GM19043 (cell line): ENCODE measurements at regions not wholly inside any gene's neighbourhood (a gene's known extent, or its start where the extent isn't known, plus 50 kb on each side); places are given as distances from the start of the nearest gene placed in this dataset.
"Not testable (repeated sequence)": the region's sequence is repeated elsewhere in the genome, so short reads cannot be mapped to it uniquely, and the experiment has no call there.

Source experiments
- ATAC-seq: cut with Tn5 transposase; IDR thresholded peaks from one replicate; pipeline ENCODE4 v1.9.1; 2021; ENCODE audit warnings: low read depth; ENCODE audit not compliant: unreplicated experiment

DNA sequence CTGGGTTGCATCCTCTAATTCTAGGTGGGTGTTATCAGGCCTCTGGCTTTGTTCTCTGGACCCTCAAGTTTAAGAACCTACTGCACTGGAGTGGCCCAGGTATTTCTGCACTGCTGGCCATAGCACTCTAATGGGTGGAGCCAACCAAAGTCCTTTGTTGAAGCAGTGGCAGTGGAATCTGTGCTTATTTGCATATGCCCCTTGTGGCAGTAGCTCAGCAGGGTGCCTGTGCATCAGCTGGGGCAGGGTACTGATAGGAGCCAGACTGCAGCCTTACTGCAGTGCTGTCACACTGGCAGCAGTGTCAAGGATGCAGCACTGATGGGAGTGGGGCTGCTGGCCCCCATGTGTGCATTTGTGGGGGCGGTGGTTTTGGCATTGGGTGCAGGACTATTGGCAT, 660.6 kb downstream of the LRRIQ3 start:
- ATAC-seq, result no peak

DNA sequence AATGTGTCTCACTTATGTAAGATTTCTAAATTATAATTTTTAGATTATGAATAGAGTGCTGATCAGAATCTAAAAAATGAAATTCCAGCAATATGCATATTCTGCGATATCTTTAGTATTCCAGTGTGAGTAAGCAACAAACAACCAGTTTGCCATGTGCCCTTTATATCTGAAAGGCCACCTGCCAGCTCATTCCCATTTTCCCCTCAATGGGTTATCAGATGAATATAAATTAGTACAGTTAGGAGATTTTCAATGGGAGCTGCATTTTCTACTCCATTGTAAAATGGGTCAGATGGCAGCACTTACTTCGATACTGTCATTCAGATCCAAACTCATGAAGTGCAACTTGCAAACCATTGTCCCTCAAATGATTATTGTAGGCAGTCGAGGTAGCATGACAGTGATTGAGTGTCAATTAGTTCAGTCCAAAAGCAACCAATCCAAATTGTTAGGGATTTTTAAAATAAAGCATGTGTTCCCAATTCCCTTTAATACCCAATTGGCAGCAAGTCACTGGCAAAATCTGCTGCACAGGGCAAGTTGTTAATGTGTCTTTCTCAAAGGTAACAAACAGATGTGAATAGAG, 680.3 kb downstream of the LRRIQ3 start:
- ATAC-seq, result no peak

DNA sequence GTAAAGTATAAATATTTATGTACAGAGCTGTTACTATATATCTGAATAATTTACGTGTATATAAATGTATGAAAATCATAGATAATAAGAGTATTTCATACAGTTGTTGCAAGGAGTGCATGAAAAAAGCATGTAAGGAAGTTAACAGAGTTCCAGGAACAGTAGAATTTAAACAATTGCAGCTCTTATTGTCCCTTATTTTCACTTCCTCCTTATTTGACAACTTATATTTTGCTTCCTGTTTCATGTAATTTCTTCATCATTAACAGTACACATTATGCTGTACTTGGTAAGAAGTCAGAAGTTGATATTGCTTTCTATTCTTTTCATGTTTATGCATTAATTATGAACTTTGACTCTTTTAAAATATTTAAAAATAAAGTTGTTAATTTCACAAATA, 681.5 kb downstream of the LRRIQ3 start:
- no peak for ATAC-seq

DNA sequence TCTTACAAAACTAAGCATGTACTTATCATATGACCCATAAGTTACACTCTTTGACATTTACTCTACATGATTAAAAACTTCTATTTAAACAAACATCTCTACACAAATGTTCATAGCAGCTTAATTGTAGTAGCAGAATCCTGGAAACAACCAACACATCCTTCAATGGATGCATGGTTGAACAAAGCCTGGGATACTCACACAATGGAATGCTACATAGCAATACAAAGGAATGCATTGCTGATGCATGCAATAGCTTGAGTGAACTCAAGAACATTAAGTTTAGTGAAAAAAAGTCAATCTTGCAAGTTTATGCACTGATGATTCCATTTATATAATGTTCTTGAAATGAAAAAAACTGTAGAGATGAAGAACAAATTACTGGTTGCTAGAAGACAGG, 686.9 kb downstream of the LRRIQ3 start:
- no peak for ATAC-seq

DNA sequence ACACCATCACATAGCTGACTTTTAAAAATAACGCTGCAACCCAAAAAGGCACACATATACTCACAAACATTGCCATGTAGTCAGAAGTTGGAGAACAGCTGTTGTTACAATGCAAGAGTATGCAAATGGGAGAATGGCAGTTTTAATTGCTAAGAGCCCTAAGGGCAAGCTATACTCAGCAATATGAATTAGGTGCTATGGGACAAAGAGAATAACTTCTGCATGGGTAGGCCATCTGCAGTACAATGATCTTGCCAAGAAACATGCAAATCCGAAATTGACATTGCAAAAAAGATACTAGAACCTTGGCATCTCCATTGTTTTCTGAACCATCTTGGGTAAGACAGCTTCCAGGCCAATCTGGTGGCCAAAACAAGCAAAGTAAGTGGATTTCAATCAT, 697.8 kb downstream of the LRRIQ3 start:
- no peak for ATAC-seq

DNA sequence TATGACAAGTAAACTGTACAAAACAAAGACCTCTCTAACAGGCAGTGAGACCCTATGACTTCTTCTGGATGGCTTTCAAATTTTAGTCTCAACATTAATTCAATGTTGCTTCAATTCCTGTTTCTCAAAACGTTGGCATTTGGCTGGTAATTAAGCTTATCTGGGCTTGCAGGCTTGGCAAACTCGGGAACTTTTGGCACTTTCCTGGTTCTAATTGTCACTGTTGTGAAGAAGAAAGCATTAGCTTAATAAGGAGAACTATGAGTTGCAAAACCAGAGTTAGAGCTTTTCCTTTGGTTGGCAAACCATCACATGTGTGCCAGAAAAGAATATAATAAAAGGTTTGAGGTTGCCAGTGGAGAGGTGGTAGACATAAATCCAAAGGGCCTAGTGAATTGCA, 698.3 kb downstream of the LRRIQ3 start:
- ATAC-seq, result no peak

DNA sequence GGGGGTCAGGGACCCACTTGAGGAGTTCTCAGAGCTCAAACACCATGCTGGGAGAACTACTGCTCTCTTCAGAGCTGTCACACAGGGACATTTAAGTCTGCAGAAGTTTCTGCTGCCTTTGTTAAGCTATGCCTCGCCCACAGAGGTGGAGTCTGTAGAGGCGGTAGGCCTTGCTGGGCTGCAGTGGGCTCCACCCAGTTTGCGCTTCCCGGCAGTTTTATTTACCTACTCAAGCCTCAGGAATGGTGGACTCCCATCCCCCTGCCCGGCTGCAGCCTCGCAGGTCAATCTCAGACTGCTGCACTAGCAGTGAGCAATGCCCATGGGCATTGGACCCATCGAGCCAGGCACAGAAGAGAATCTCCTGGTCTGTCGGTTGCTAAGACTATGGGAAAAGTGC, 706.4 kb downstream of the LRRIQ3 start:
- ATAC-seq, result no peak

DNA sequence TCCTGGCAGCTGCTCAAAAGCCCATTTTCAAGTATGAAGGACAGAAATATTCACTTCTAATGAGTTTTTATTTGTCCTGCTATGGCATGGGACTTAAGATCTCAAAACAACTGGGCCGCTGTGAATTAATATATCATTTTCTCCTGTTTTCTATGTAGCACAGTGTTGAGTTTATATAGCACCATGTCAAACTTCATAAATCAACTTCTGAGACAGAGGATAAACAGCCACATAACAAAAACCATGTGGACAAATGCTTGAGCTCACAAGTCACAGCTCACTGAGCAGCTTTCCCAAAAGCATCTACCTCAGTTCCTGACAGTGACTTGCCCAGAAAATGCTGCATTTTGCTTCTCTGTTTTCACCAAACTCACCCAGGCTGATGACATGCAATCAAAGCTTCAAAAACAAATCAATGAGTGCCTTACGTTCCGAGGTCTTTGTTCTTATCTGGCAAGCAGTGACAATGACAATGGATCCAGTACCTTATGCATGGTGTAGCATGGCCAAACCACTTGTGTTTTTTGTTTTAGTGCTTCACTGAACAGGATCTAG, 722.6 kb downstream of the LRRIQ3 start:
- no peak for ATAC-seq

DNA sequence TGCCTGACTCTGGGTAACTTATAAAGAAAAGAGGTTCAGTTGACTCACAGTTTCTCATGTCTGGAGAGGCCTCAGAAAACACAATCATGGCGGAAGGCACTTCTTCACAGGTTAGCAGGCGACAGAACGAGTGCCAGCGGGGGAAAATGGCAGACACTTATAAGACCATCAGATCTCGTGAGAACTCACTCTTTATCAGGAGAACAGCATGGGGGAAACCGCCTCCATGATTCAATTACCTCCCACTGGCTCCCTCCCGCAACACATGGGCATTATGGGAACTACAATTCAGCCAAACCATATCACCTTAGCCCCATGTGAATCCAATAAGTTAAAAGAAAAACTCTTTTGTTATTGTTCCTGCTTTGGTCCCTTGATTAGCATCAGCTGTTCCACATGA, 725.2 kb downstream of the LRRIQ3 start:
- no peak for ATAC-seq

DNA sequence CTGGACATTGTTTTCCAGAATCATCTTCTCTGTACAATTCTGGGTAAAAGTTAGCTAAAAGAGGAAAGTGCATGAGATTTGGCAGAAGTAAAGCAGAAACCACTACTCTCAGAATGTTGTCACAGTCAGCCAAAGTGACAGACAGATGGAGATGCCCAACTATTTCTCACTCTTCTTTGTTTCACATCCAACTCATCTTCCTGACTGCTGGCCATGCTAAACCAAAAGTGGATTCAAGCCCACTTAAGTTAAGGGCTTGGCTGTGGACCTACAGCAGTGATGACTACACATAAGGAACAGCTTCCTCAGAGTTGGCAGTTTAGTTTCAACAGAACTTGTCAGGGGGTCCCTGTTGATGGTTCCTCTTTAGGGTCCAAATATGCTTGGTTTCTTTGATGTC, 730.2 kb downstream of the LRRIQ3 start:
- no peak for ATAC-seq

DNA sequence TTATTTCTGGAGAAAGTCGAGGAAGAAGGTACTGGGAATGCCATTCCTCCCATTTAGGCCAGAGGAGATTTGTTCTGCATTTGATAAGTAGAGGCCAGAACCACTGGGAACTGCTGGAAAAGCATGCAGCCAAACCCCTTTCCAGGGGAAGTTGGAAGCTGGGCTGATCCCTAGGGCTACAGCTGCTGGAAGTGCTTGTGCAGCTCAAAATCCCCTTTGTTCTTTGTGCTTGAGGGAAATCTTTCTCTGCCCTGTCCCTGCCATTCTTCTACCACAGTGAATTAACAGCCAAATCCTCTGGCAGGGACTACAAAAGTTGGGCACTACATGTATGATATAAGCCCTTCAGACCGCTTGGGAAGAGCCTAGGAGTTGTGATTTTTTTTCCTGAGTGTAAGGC, 734.1 kb downstream of the LRRIQ3 start:
- ATAC-seq, result no peak

DNA sequence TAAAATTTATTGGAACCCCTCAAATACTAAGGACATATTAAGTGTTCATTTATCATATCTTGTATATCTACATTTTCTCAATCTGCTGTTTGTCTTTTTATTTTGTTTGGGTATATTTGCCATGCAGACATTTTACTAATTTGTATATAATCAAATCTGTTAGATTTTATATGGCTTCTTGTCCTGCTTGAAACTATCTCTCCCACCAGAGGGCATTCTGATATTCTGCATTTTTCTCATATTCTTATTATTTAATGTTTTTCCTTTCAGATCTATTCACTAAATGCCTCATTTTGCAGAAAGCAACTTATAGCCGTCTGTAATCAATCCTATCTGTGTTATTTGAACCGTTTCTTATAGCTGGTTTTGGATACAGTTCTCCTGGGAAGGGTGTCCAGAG, 745.5 kb downstream of the LRRIQ3 start:
- ATAC-seq, result no peak

DNA sequence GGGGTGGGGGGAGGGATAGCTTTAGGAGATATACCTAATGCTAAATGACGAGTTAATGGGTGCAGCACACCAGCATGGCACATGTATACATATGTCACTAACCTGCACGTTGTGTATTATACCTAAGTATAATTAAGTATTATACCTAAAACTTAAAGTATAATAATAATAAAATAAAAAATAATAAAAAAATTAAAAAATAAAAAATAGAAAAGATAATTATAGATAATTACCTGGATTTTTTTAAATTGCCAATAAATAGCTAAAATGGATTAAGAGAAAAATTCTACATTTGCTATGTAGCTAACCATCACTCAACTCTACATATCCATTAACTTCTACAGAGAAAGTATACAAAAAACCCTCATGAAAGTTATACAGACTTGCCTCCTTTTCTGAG, 747.3 kb downstream of the LRRIQ3 start:
- ATAC-seq, result not testable (repeated sequence)

DNA sequence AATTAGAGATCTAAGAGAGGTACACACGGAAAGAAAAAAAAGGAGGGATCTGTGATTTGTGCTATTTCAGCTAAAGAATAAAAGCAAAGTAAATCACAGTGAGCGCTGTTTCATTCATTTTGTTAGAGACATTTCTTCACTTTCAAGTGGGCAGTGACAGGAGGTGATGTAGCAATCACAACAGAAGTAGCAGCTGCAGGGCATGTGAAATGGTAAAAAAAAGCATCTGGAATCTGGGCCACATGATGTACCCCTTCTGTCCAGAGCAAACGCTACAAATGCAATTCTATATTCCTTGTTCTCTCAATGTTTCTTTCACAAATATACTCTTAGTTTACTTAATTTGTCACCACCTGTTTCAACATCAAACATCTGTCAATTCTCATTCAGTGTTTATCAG, 786.5 kb downstream of the LRRIQ3 start:
- ATAC-seq, result no peak

DNA sequence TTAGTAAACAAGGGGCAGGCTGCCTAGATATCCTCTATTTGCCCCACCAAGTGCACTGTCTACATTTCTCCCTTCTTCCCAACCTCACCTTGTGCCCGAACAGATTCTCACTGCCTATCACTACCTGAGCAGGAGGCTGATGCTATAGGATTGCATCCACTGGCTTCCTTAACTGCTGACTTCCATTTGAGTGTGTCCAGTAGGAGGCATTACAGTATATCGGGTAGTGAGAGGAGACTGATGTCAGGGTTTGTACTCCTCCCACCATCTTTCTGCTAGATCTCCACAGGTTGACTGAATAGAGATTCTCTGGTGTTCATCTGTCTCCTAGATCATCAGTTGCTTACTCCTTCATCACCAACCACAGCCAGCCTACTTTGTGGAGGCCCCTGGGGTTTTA, 796.3 kb downstream of the LRRIQ3 start:
- ATAC-seq, result no peak

DNA sequence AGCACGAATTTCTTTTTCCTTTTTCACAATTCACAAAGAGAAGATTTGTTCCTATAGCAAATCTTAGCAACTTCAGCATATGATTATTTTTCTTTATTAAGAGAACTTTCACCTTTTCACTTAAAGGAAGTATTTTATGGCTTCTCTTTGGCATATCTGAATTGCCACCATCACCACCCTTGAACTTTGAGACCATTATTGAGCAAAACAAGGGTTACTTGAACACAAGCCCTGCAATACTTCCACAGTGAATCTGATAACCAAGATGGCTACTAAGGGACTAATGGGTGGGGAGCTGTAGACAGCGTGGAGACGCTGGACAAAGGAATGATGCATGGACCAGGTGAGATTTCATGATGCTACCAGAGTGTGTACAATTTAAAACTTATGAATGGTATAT, 815.0 kb downstream of the LRRIQ3 start:
- ATAC-seq, result no peak

DNA sequence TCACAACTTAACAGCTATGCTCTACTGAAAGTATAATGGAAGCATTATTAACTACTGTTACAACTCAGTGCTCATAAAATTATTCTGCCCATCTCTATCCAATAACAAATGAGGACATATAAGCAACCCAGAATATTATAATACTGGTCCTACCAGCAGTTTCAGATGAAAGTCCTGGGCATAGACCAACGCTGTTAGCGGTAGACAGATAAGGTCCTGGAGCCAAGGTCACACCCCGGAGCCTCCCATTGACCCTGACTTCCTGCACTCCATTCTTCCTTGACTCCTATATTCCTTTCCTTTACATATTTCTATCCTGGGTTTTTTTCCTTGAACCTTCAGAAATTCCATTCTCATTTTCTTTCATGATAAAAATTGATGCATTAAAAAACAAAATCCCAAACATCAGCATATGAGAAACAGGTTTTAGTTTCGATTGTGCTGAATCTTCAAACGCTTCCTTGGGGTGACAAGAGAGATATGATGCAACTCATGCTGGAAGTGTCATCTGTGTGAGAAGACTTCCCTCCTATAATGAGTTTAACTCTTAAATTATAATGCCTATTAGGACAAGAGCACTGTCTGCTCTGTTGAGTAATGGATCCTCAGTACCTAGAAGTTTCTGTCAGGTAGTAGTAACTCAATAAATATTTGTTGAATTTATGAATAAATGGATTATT, 831.1 kb downstream of the LRRIQ3 start:
- no peak for ATAC-seq

DNA sequence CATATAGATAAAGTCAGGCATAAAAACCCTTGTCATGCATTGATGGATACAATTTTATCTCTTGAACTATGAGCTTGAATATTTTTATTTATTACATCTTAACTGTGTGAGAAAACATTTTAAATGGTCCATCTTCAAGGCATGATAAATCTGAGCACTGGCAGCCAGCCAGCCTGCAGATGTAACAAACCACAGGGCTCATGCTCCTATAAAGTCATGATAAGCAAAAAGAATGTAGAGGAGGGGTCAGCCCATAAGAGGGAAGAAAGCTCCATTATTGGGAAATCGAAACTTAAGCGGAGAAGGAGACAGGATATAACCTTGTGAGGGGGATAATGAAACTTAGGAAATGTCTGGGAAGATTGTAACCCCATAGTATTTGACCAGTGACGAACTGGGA, 839.0 kb downstream of the LRRIQ3 start:
- no peak for ATAC-seq

DNA sequence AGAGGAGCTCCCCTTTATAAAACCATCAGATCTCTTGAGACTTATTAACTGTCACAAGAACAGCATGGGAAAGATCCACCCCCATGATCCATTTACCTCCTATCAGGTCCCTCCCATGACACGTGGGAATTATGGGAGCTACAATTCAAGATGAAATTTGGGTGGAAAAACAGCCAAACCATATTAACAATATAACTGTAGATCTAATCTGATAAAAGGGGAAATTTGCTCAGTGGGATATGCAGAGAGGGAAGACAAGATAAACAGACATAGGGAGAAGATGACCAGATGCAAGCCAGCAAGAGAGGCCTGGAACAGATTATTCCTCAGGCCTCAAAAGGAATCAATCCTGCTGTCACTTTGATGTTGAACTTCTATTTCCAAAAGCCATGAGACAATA, 841.5 kb downstream of the LRRIQ3 start:
- no peak for ATAC-seq

DNA sequence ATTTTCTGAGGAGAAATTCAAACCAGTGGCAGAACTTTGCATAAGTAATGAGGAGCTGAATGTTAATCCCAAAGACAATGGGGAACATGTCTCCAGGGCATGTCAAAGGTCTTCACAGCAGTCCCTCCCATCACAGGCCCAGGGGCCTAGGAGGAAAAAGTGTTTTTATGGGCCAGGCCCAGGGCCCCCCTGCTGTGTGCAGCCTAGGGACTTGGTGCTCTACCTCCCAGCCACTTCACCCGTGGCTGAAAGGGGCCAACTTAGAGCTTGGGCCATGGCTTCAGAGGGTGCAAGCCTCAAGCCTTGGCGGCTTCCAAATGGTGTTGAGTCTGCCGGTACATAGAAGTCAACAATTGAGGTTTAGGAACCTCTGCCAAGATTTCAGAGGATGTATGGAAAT, 854.0 kb downstream of the LRRIQ3 start:
- ATAC-seq, result no peak

DNA sequence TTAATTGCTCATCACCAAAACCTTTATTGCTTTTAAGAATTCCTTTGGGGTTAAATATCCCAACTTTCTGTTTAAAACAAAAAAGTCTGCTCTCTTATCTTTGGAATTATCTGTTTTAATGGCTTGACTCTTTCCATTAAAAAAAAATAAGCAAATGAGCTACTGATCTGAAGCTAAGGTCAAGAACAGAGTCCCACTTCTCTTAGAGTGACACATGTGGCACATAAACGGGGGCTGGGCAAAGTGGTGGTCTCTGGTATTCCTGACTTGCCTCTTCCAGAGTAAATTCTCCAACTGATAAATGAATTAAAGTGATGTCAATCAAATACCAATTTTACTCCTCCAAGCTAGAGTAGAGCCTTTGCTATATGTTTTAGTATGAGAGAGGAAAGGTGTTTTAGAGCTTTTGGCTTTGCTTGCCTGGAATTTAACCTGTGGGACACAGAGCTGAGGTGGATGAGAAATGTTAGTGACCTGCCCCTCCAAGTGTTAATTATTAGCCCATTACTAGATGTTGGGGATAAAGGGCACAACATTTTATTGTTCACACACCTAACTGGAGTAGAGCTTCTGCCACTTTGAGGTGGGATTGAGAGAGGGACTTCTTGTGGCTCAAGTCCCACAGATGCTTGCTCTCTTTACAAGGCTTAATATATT, 864.0 kb downstream of the LRRIQ3 start:
- no peak for ATAC-seq

DNA sequence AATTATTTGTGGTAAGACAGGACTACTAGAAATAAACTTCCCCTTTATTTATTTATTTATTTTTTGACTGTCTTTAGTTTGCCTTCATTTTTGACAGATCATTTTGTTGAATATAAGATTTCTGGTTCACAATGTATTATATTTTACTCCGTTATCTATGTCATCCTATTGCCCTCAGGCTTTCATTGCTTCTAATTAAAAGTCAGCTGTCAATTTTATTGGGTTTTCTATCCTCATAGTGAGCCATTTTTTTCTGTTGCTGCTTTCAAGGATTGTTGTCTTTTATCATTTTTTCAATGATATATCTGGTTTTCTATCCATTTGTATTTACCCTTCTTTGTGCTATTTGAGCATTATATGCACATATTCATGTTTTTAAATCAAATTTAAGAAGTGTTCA, 866.2 kb downstream of the LRRIQ3 start:
- no peak for ATAC-seq
